ENCODE measurements at regions not wholly inside any gene's neighbourhood (a gene's known extent, or its start where the extent isn't known, plus 50 kb on each side); places are given as distances from the start of the nearest gene placed in this dataset.

DNA sequence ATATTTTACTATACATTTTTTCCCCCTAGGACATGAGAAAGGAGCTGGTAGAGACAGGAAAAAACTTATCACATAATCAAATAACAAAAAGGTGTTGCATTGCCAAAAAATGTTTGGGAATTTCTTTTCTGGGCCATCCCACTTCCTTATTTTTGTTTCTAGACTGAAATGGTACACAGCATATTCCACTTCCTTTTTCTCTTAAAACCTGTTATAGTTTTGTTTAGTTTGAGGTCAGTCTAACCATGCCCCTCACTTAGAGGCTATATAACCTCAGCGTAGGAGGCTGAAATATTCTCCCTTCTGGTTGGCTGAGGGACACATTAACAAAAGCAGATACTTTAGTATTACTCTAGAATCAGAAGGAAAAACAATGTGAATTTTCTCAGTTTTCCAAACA, 323.9 kb downstream of the GJA1 start:
- no peak for TF ChIP-seq POLR2A (IDR thresholded peaks at IDR 0.05; ENCODE audit: low read depth, low read length)
- TF ChIP-seq SPI1 (IDR thresholded peaks at IDR 0.05; ENCODE audit: low read depth, low read length) = peak; percentile 84
